Muscle layer of duodenum (tissue), 2 donors: ENCODE measurements at regions not wholly inside any gene's neighbourhood (a gene's known extent, or its start where the extent isn't known, plus 50 kb on each side); places are given as distances from the start of the nearest gene placed in this dataset.

ENCODE experiments used
- H3K27ac ChIP-seq: one replicate; pipeline ENCODE4 v1.7.0; 2013; ENCODE audit warnings: mild to moderate bottlenecking, low read length
- H3K27me3 ChIP-seq: one replicate; pipeline ENCODE4 v1.7.0; 2013; ENCODE audit warnings: low read depth, mild to moderate bottlenecking, control low read depth, low read length
- H3K36me3 ChIP-seq, 2 donors: one replicate each; pipeline ENCODE4 v1.7.0; 2013; ENCODE audit warnings: low read length in 2 of 2, control low read depth in 1 of 2, mild to moderate bottlenecking in 1 of 2; ENCODE audit not compliant: insufficient read depth in 2 of 2, control insufficient read depth in 1 of 2
- H3K4me1 ChIP-seq, 2 donors: one replicate each; pipeline ENCODE4 v1.7.0; 2013; ENCODE audit warnings: low read length in 2 of 2, mild to moderate bottlenecking in 2 of 2, control low read depth in 1 of 2, moderate library complexity in 1 of 2; ENCODE audit not compliant: insufficient read depth in 2 of 2, control insufficient read depth in 1 of 2
- H3K4me3 ChIP-seq, 2 donors: one replicate each; pipeline ENCODE4 v1.7.0; 2013; ENCODE audit warnings: low read length in 2 of 2, low read depth in 1 of 2, mild to moderate bottlenecking in 1 of 2
- H3K9me3 ChIP-seq, 2 donors: one replicate each; pipeline ENCODE4 v1.7.0; 2013; ENCODE audit warnings: low read length in 2 of 2, control low read depth in 1 of 2, mild to moderate bottlenecking in 1 of 2; ENCODE audit not compliant: control insufficient read depth in 1 of 2
- donor health status: healthy.

DNA sequence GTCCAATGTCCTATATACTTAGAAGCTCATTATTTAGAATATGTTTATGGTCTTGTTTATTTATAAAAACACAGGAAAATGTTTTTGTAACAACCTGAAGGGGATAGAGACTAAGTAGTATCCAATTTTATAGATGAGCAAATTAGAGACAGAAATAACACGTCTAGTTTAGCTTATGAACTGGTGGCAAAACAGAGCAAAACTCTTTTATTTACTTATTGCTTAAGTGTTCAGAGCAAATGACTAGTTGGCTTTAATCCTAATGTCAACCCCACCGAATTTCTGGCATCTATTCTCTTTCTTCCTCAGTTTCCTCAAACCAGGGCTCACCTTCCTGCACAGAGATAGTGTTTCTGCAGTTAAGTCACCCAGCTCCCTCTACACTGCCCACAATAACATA lies 792.8 kb downstream of the REEP3 start:
- no peak overlapping the region for H3K27ac ChIP-seq
- no peaks in the 10 kb centered on the region for H3K9me3 ChIP-seq
- H3K4me1 ChIP-seq = peaks cover 0 to 3% of the 10 kb centered on the region in 2 donors
- H3K4me3 ChIP-seq = no peak overlapping the region
- no peaks in the 10 kb centered on the region for H3K36me3 ChIP-seq
- no peaks in the 10 kb centered on the region for H3K27me3 ChIP-seq

- Histone ChIP-seq H3K36me3 (no peaks in the 10 kb centered on the region), H3K4me3 (no peak overlapping the region), H3K9me3 (no peaks in the 10 kb centered on the region), H3K27me3 (no peaks in the 10 kb centered on the region), H3K27ac (no peak overlapping the region), H3K4me1 (peaks cover 0 to 3% of the 10 kb centered on the region in 2 donors)
Observed at GRCh38 chr10:64316416-64316815, 795.2 kb downstream of the REEP3 start.

- H3K27ac ChIP-seq = no peak overlapping the region
- H3K4me1 ChIP-seq = peaks cover 0 to 3% of the 10 kb centered on the region in 2 donors
- H3K27me3 ChIP-seq = no peaks in the 10 kb centered on the region
Observed at GRCh38 chr10:64316833-64317232, 795.6 kb downstream of the REEP3 start.

GRCh38 chr10:64320448-64320847 lies 799.2 kb downstream of the REEP3 start:
- H3K27me3 ChIP-seq = no peaks in the 10 kb centered on the region
- no peak overlapping the region for H3K27ac ChIP-seq
- no peak overlapping the region for H3K4me3 ChIP-seq
- no peaks in the 10 kb centered on the region for H3K9me3 ChIP-seq
- peaks cover 0 to 8% of the 10 kb centered on the region in 2 donors for H3K4me1 ChIP-seq
- H3K36me3 ChIP-seq = no peaks in the 10 kb centered on the region

More at GRCh38 chr10:64316833-64317232, 795.6 kb downstream of the REEP3 start:
- Histone ChIP-seq H3K4me3 (no peak overlapping the region), H3K36me3 (no peaks in the 10 kb centered on the region), H3K9me3 (no peaks in the 10 kb centered on the region)

- Histone ChIP-seq H3K9me3 (peaks cover 0 to 6% of the 10 kb centered on the region in 2 donors), H3K4me1 (no peaks in the 10 kb centered on the region), H3K27me3 (no peaks in the 10 kb centered on the region), H3K36me3 (no peaks in the 10 kb centered on the region), H3K27ac (no peak overlapping the region), H3K4me3 (no peak overlapping the region)
Observed at GRCh38 chr10:64329510-64329909, 808.3 kb downstream of the REEP3 start.

DNA sequence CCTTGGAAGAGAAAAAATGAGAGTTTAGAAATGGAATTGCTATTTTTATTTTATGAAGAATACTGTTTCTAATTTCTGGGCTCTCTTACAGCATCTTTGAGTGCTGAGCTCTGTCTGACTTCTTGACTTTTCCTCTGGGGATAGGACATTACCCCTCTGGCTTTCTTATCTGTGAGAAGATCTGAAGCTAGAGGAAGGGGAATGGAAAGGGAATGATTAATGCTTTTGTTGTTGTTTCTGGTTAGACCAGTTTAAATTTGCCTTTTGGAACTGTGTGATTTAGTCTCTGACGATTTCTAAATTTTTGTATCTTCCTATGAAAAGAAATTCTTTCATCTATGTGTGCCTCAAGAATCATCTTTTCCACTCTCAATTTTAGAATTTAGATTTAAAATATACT lies 811.4 kb downstream of the REEP3 start:
- H3K9me3 ChIP-seq = no peaks in the 10 kb centered on the region
- H3K4me3 ChIP-seq = no peak overlapping the region
- H3K27ac ChIP-seq = no peak overlapping the region
- no peaks in the 10 kb centered on the region for H3K36me3 ChIP-seq
- H3K4me1 ChIP-seq = no peaks in the 10 kb centered on the region
- no peaks in the 10 kb centered on the region for H3K27me3 ChIP-seq

DNA sequence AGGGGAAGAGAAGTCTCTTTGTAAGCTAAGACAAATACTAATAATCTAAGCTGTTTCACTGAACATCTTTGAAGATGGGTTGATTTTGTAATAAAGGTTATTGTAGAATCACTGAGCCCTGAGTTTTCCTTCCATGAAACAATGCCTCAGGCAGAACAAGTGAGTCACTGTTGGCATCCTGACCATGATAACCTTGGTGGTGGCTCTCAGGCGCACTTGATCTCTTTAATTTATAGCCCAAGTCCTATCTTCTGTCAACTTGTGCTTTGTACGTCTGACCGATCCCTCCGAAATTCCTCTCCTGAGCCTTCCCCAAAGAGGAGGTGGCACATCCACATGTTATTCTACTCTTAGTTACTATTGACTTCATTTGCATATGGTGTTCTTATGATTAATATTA lies 812.9 kb downstream of the REEP3 start:
- no peak overlapping the region for H3K4me3 ChIP-seq
- no peaks in the 10 kb centered on the region for H3K36me3 ChIP-seq
- no peaks in the 10 kb centered on the region for H3K27me3 ChIP-seq

DNA sequence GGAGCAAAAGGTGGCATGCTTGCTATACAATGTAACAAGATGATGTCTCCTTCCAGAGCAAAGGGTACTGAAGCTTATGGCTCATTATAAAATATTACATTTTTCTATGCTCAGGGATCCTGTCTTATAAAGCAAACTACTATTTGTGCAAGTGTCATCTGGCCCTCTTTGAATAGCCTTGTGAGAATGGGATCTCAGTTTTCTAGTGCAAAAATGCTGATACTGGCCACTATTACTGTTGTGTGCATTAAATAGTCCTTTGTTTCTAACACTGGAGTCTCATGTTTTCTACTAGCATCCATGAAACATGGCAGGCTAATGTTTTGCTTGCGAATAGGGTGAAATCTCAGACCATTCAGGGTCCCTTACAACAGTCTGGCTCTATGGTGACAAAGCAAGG lies 823.0 kb downstream of the REEP3 start:
- Histone ChIP-seq H3K27me3 (no peaks in the 10 kb centered on the region), H3K36me3 (no peaks in the 10 kb centered on the region), H3K4me3 (no peak overlapping the region), H3K27ac (no peak overlapping the region), H3K4me1 (peaks cover 0 to 8% of the 10 kb centered on the region in 2 donors), H3K9me3 (no peaks in the 10 kb centered on the region)

More for the DNA sequence above, 812.9 kb downstream of the REEP3 start:
- Histone ChIP-seq H3K9me3 (no peaks in the 10 kb centered on the region), H3K27ac (no peak overlapping the region), H3K4me1 (no peaks in the 10 kb centered on the region)

GRCh38 chr10:64345856-64346255 lies 824.7 kb downstream of the REEP3 start:
- Histone ChIP-seq H3K4me1 (peaks cover 0 to 8% of the 10 kb centered on the region in 2 donors), H3K27me3 (no peaks in the 10 kb centered on the region), H3K4me3 (no peak overlapping the region), H3K36me3 (no peaks in the 10 kb centered on the region), H3K9me3 (no peaks in the 10 kb centered on the region), H3K27ac (no peak overlapping the region)

DNA sequence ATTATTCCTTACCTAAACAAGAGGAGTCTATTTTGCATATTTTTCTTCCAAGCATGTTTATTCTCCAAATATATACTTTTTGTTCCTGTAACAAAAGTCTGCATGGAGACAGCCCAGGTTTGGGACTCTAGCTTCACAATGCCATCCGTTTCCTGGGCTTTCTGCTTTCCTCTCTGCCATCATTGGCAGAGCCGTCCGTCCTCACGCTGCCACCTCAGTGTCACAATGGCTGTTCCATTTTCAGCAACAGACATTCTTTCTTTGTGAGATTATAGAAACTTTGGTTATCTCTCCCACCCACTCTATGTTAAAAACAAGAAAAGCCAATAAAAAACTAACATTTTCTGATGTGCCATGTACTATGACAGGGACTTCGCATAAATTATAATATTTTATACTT lies 825.2 kb downstream of the REEP3 start:
- no peak overlapping the region for H3K27ac ChIP-seq
- H3K4me3 ChIP-seq = no peak overlapping the region
- no peaks in the 10 kb centered on the region for H3K36me3 ChIP-seq
- H3K9me3 ChIP-seq = no peaks in the 10 kb centered on the region
- H3K4me1 ChIP-seq = peaks cover 0 to 8% of the 10 kb centered on the region in 2 donors
- no peaks in the 10 kb centered on the region for H3K27me3 ChIP-seq

- Histone ChIP-seq H3K4me3 (no peak overlapping the region), H3K27ac (no peak overlapping the region)
Observed at GRCh38 chr10:64350665-64351064, 829.5 kb downstream of the REEP3 start.

DNA sequence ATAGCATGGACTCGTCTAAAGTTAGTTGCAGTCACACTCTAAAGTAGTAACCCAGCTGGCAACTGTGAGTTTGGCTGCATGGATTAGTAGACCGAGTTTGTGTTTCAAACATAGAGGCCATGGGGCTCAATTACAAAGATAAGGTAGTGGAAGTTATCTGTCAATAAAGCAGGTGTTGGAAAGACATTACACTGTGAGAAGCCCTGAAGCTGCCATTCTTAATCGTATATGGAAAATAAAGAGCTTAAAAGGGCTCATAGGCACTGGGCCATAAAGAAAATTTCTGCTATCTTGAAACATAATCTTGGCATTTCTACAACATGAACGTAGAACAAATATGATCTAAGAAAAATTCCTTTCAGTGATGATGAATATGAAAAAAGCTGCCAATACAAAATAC lies 837.7 kb downstream of the REEP3 start:
- Histone ChIP-seq H3K36me3 (no peaks in the 10 kb centered on the region), H3K4me1 (no peaks in the 10 kb centered on the region), H3K4me3 (no peak overlapping the region), H3K27me3 (no peaks in the 10 kb centered on the region), H3K27ac (no peak overlapping the region), H3K9me3 (peaks cover 0 to 7% of the 10 kb centered on the region in 2 donors)

More at GRCh38 chr10:64350665-64351064, 829.5 kb downstream of the REEP3 start:
- H3K27me3 ChIP-seq = no peaks in the 10 kb centered on the region
- H3K36me3 ChIP-seq = no peaks in the 10 kb centered on the region
- no peaks in the 10 kb centered on the region for H3K9me3 ChIP-seq
- peaks cover 0 to 8% of the 10 kb centered on the region in 2 donors for H3K4me1 ChIP-seq
